HG02884 (cell line): ENCODE measurements at regions not wholly inside any gene's neighbourhood (a gene's known extent, or its start where the extent isn't known, plus 50 kb on each side); places are given as distances from the start of the nearest gene placed in this dataset.

Experiments used
- ATAC-seq: cut with Tn5 transposase; IDR thresholded peaks from one replicate; pipeline ENCODE4 v1.9.1; 2021; ENCODE audit warnings: mild to moderate bottlenecking, moderate library complexity; ENCODE audit not compliant: unreplicated experiment

- ATAC-seq, result no peak
Observed at GRCh38 chr9:79885093-79885857, 313.5 kb downstream of the TLE4 start.

GRCh38 chr9:79884546-79884945 is 312.8 kb downstream of the TLE4 start:
- ATAC-seq, result no peak

GRCh38 chr9:79883073-79883645 is 311.4 kb downstream of the TLE4 start:
- ATAC-seq, result no peak

- ATAC-seq, result peak; percentile 47
Observed at GRCh38 chr9:79880626-79881025, 308.9 kb downstream of the TLE4 start.

- peak; percentile 65 for ATAC-seq
Observed at GRCh38 chr9:79877943-79878602, 306.3 kb downstream of the TLE4 start.

- ATAC-seq, result no peak
Observed at GRCh38 chr9:79868567-79869189, 296.9 kb downstream of the TLE4 start.

GRCh38 chr9:79862921-79863890 is 291.4 kb downstream of the TLE4 start:
- ATAC-seq, result no peak

- ATAC-seq, result peak; percentile 81
Observed at GRCh38 chr9:79858508-79858907, 286.7 kb downstream of the TLE4 start.

GRCh38 chr9:79857188-79857587 is 285.4 kb downstream of the TLE4 start:
- ATAC-seq, result no peak

- ATAC-seq, result no peak
Observed at GRCh38 chr9:79847074-79847473, 275.3 kb downstream of the TLE4 start.

- no peak for ATAC-seq
Observed at GRCh38 chr9:79829566-79830302, 258.0 kb downstream of the TLE4 start.

GRCh38 chr9:79824265-79824664 is 252.5 kb downstream of the TLE4 start:
- peak; percentile 76 for ATAC-seq

GRCh38 chr9:79817438-79818004 is 245.8 kb downstream of the TLE4 start:
- ATAC-seq, result peak; percentile 82

- ATAC-seq, result no peak
Observed at GRCh38 chr9:79813258-79813638, 241.5 kb downstream of the TLE4 start.

GRCh38 chr9:79812507-79813257 is 240.9 kb downstream of the TLE4 start:
- ATAC-seq, result peak; percentile 74

- peak; percentile 15 for ATAC-seq
Observed at GRCh38 chr9:79812099-79812498, 240.3 kb downstream of the TLE4 start.

- no peak for ATAC-seq
Observed at GRCh38 chr9:79809931-79810330, 238.2 kb downstream of the TLE4 start.

GRCh38 chr9:79809316-79809876 is 237.6 kb downstream of the TLE4 start:
- no peak for ATAC-seq
